HCT116 (cell line): ENCODE measurements at regions not wholly inside any gene's neighbourhood (a gene's known extent, or its start where the extent isn't known, plus 50 kb on each side); places are given as distances from the start of the nearest gene placed in this dataset.

Source experiments
- ATAC-seq: fragments of 200-7000 bp; cut with Tn5 transposase; 2 replicates; pipeline ENCODE4 v1.9.1; 2020; ENCODE audit warnings: mild to moderate bottlenecking, moderate library complexity
- BruUV-seq: library from RNA; stranded (reverse); fragments of 400-500 nt; replicated peaks from 2 replicates; lab custom pipeline; 2021; lab: Mats Ljungman, UMichigan
- CTCF ChIA-PET: fragments of 300-600 bp; sonication (Branson Sonifier 250); formaldehyde crosslinking; loops from one replicate; lab custom pipeline; 2021; ENCODE audit warnings: antibody characterized with exemption; lab: Charles Lee
- POLR2A ChIA-PET: fragments of 300-600, 350-600 bp; sonication (Branson Sonifier 250); formaldehyde crosslinking; loops from one replicate; lab custom pipeline; 2021; ENCODE audit warnings: antibody characterized with exemption; lab: Charles Lee
- RAD21 ChIA-PET, 2 experiments: fragments of 300-600 bp; sonication (Branson Sonifier 250); formaldehyde crosslinking; loops; one replicate each; lab custom pipeline; 2023; ENCODE audit warnings: low total read pairs in 2 of 2; ENCODE audit not compliant: uncharacterized antibody in 2 of 2, unreplicated experiment in 2 of 2, low non-redundant PET in 1 of 2; lab: Charles Lee
- DNase-seq: peaks from one replicate; pipeline ENCODE4 v3.0.0-alpha.2; 2010; ENCODE audit warnings: low read depth, low spot score
- H2AFZ ChIP-seq: fragments of 200-600 bp; shearing (Covaris generic), sonication (generic); 2 replicates; pipeline ENCODE4 v1.6.1; 2017; ENCODE audit warnings: low read depth, mixed run types, mixed read lengths, antibody characterized with exemption, low read length; ENCODE audit not compliant: poor library complexity, severe bottlenecking
- H3K27ac ChIP-seq: 2 replicates; pipeline ENCODE4 v1.5.1; 2012; ENCODE audit warnings: low read depth, low read length
- H3K27me3 ChIP-seq: fragments of 200-600 bp; sonication (generic); 2 replicates; pipeline ENCODE4 v1.6.1; 2016; ENCODE audit warnings: mixed run types, low read length, mixed read lengths; ENCODE audit not compliant: insufficient read depth
- H3K36me3 ChIP-seq, 2 experiments: fragments of 200-500 bp in 1 of 2; fragments of 200-600 bp in 1 of 2; sonication (Bioruptor generic) in 1 of 2; sonication (generic) in 1 of 2; 2 replicates each; pipeline versions ENCODE4 v1.5.1 to v1.6.1; 2014 to 2016; ENCODE audit warnings: low read length in 2 of 2, inconsistent platforms in 1 of 2, mixed read lengths in 1 of 2, mixed run types in 1 of 2; ENCODE audit not compliant: insufficient read depth in 2 of 2, control insufficient read depth in 1 of 2
- H3K4me1 ChIP-seq, 2 experiments: fragments of 200-600 bp in 1 of 2; sonication (generic) in 1 of 2; 2 replicates each; pipeline versions ENCODE4 v1.5.1 to v1.6.1; 2012 to 2017; ENCODE audit warnings: low read length in 2 of 2, inconsistent platforms in 1 of 2, mild to moderate bottlenecking in 1 of 2, mixed read lengths in 1 of 2, mixed run types in 1 of 2, moderate library complexity in 1 of 2; ENCODE audit not compliant: insufficient read depth in 2 of 2, control insufficient read depth in 1 of 2
- H3K4me2 ChIP-seq: fragments of 200-600 bp; sonication (generic); 2 replicates; pipeline ENCODE4 v1.6.1; 2017; ENCODE audit warnings: mixed run types, low read length, mixed read lengths
- H3K4me3 ChIP-seq, 2 experiments: fragments of 200-600 bp in 1 of 2; sonication (generic) in 1 of 2; replicated peaks in 1 of 2; 2 replicates each; pipeline ENCODE4 v1.5.1; 2011 to 2016; ENCODE audit warnings: low read length in 2 of 2, control low read depth in 1 of 2, low read depth in 1 of 2, mild to moderate bottlenecking in 1 of 2, mixed read lengths in 1 of 2, mixed run types in 1 of 2
- H3K79me2 ChIP-seq: fragments of 200-600 bp; sonication (generic); 2 replicates; pipeline ENCODE4 v1.6.1; 2017; ENCODE audit warnings: mild to moderate bottlenecking, mixed run types, low read length, moderate library complexity, mixed read lengths; ENCODE audit not compliant: insufficient read depth
- H3K9ac ChIP-seq: fragments of 200-600 bp; sonication (generic); 2 replicates; pipeline ENCODE4 v1.6.1; 2016; ENCODE audit warnings: low read length, mixed read lengths
- H3K9me2 ChIP-seq: fragments of 200-600 bp; sonication (generic), shearing (Covaris generic); 2 replicates; pipeline ENCODE4 v1.6.1; 2017; ENCODE audit warnings: mixed run types, mild to moderate bottlenecking, moderate library complexity; ENCODE audit not compliant: insufficient read depth
- H3K9me3 ChIP-seq, 2 experiments: fragments of 200-500 bp in 1 of 2; fragments of 200-600 bp in 1 of 2; sonication (Bioruptor generic) in 1 of 2; sonication (generic) in 1 of 2; 2 replicates each; pipeline ENCODE4 v1.6.1; 2014 to 2017; ENCODE audit warnings: low read length in 2 of 2, mixed read lengths in 2 of 2, inconsistent platforms in 1 of 2, low read depth in 1 of 2, mild to moderate bottlenecking in 1 of 2, mixed run types in 1 of 2, moderate library complexity in 1 of 2; ENCODE audit not compliant: control insufficient read depth in 1 of 2, insufficient read depth in 1 of 2
- H4K20me1 ChIP-seq: fragments of 200-600 bp; sonication (generic), shearing (Covaris generic); 2 replicates; pipeline ENCODE4 v1.6.1; 2017; ENCODE audit warnings: mixed run types, mild to moderate bottlenecking, moderate library complexity; ENCODE audit not compliant: insufficient read depth
- CEBPB ChIP-seq: IDR thresholded peaks from 2 replicates; pipeline ENCODE4 v1.6.1; 2012; ENCODE audit warnings: low read depth
- CTCF ChIP-seq, 3 experiments: fragments of 200-600 bp in 1 of 3; sonication (generic) in 1 of 3; IDR thresholded peaks in 2 of 3; conservative IDR thresholded peaks in 1 of 3; 2 replicates each; pipeline ENCODE4 v1.5.1; 2012 to 2017; ENCODE audit warnings: low read depth in 2 of 3, low read length in 2 of 3, antibody characterized with exemption in 1 of 3, borderline replicate concordance in 1 of 3, control low read depth in 1 of 3, mild to moderate bottlenecking in 1 of 3, mixed read lengths in 1 of 3, mixed run types in 1 of 3, moderate library complexity in 1 of 3; ENCODE audit not compliant: insufficient read depth in 1 of 3
- EGR1 ChIP-seq: IDR thresholded peaks from 2 replicates; pipeline ENCODE4 v1.6.1; 2012; ENCODE audit warnings: low read depth
- EZH2phosphoT487 ChIP-seq: fragments of 200-600 bp; IDR thresholded peaks from 2 replicates; pipeline ENCODE4 v1.6.1; 2018; ENCODE audit warnings: antibody characterized with exemption, borderline replicate concordance
- FOSL1 ChIP-seq: IDR thresholded peaks from 2 replicates; pipeline ENCODE4 v1.6.1; 2012; ENCODE audit warnings: low read depth
- POLR2A ChIP-seq: IDR thresholded peaks from 2 replicates; pipeline ENCODE4 v1.7.0; 2011; ENCODE audit warnings: borderline replicate concordance; ENCODE audit not compliant: insufficient read depth, insufficient read length; ENCODE audit errors: extremely low read depth
- POLR2AphosphoS5 ChIP-seq: IDR thresholded peaks from 2 replicates; pipeline ENCODE4 v1.6.1; 2011; ENCODE audit warnings: mild to moderate bottlenecking, low read depth, low read length, moderate library complexity
- RAD21 ChIP-seq: IDR thresholded peaks from 2 replicates; pipeline ENCODE4 v1.6.1; 2012; ENCODE audit warnings: low read depth, mild to moderate bottlenecking
- SIN3A ChIP-seq: IDR thresholded peaks from 2 replicates; pipeline ENCODE4 v1.6.1; 2012; ENCODE audit warnings: low read depth
- SP1 ChIP-seq: IDR thresholded peaks from 2 replicates; pipeline ENCODE4 v1.6.1; 2012; ENCODE audit warnings: low read depth
- SRF ChIP-seq: IDR thresholded peaks from 2 replicates; pipeline ENCODE4 v1.6.1; 2012; ENCODE audit warnings: low read depth
- TCF7L2 ChIP-seq: IDR thresholded peaks from 2 replicates; pipeline ENCODE4 v1.7.0; 2011; ENCODE audit warnings: borderline replicate concordance, inconsistent platforms; ENCODE audit not compliant: insufficient read depth, insufficient read length; ENCODE audit errors: extremely low read depth
- YY1 ChIP-seq: IDR thresholded peaks from 2 replicates; pipeline ENCODE4 v1.6.1; 2011; ENCODE audit warnings: low read length, low read depth, moderate library complexity, mild to moderate bottlenecking; ENCODE audit not compliant: insufficient replicate concordance; ENCODE audit errors: extremely low read depth
- ZFX ChIP-seq: fragments of 450-650 bp; IDR thresholded peaks from 2 replicates; pipeline ENCODE4 v1.6.1; 2017
- ZNF274 ChIP-seq: fragments of 200-500 bp; sonication (Bioruptor generic); IDR thresholded peaks from 2 replicates; pipeline ENCODE4 v1.6.1; 2014; ENCODE audit warnings: mild to moderate bottlenecking, low read depth, low read length, inconsistent platforms
- intact Hi-C: fragments of 100-400 bp; cut with micrococcal nuclease; formaldehyde crosslinking; loops from 2 replicates; pipeline ENCODE4 v1.10.0; 2022
- TF ChIP-seq, protein P1 (sequence below): IDR thresholded peaks from 2 replicates; pipeline ENCODE4 v1.6.1; 2011; ENCODE audit warnings: mild to moderate bottlenecking, low read length, moderate library complexity; ENCODE audit not compliant: insufficient replicate concordance; ENCODE audit errors: extremely low read depth
- TF ChIP-seq, protein P2 (sequence below): IDR thresholded peaks from 2 replicates; pipeline ENCODE4 v1.6.1; 2012

DNA sequence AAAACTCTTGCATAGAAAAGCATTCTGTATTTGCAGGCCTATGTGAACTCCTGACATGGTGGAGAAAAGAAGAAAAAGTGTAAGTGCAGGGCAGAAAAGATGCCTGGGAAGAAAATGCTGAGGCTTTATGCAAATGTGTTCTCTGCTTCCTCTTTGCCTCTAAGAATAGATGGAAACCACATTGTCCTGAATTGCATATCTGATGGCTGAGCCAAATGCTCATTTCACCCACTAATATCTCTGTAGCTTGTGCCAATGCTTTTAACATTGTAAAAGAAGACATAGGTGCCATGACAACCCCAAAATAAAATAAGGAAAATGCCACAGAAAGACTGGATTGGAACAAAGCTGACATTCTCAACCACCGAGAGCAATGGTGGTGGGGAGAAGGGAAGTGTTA lies 307.4 kb downstream of the GRIA2 start:
- Histone ChIP-seq H3K27ac (no peak overlapping the region), H2AFZ (no peak overlapping the region), H3K9me2 (no peaks in the 10 kb centered on the region), H3K4me2 (no peak overlapping the region), H4K20me1 (no peaks in the 10 kb centered on the region), H3K4me1 (no peaks in the 10 kb centered on the region), H3K36me3 (no peaks in the 10 kb centered on the region), H3K4me3 (no peak overlapping the region), H3K9ac (no peak overlapping the region), H3K9me3 (no peaks in the 10 kb centered on the region), H3K79me2 (no peaks in the 10 kb centered on the region)
- ATAC-seq (no peak), DNase-seq (no peak)
- ChIA-PET RAD21 (no interaction called here), CTCF (no interaction called here), POLR2A (no interaction called here)
- no TSS peak for BruUV-seq
- no peak for TF ChIP-seq SIN3A
- no peak for TF ChIP-seq CTCF (IDR thresholded peaks at IDR 0.05 in 2 of 3, conservative IDR thresholded peaks at IDR 0.05 in 1 of 3; ENCODE audit: borderline replicate concordance in 1 of 3, insufficient read depth in 1 of 3, low read depth in 2 of 3, low read length in 2 of 3)
- TF ChIP-seq ZNF274 = no peak
- TF ChIP-seq, protein P1, sequence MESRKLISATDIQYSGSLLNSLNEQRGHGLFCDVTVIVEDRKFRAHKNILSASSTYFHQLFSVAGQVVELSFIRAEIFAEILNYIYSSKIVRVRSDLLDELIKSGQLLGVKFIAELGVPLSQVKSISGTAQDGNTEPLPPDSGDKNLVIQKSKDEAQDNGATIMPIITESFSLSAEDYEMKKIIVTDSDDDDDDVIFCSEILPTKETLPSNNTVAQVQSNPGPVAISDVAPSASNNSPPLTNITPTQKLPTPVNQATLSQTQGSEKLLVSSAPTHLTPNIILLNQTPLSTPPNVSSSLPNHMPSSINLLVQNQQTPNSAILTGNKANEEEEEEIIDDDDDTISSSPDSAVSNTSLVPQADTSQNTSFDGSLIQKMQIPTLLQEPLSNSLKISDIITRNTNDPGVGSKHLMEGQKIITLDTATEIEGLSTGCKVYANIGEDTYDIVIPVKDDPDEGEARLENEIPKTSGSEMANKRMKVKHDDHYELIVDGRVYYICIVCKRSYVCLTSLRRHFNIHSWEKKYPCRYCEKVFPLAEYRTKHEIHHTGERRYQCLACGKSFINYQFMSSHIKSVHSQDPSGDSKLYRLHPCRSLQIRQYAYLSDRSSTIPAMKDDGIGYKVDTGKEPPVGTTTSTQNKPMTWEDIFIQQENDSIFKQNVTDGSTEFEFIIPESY = no peak
- no peak for TF ChIP-seq SP1
- no peak for TF ChIP-seq EZH2phosphoT487
- TF ChIP-seq SRF = no peak
- TF ChIP-seq POLR2A = no peak
- no peak for TF ChIP-seq ZFX
- no peak for TF ChIP-seq TCF7L2
- TF ChIP-seq FOSL1 = no peak
- no peak for TF ChIP-seq YY1
- TF ChIP-seq POLR2AphosphoS5 = no peak
- TF ChIP-seq EGR1 = no peak
- TF ChIP-seq CEBPB = no peak
- no peak for TF ChIP-seq RAD21
- TF ChIP-seq, protein P2, sequence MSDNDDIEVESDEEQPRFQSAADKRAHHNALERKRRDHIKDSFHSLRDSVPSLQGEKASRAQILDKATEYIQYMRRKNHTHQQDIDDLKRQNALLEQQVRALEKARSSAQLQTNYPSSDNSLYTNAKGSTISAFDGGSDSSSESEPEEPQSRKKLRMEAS = no peak
- TF ChIP-seq, all 23 proteins: peak for 0
- H3K27me3 ChIP-seq = no peaks in the 10 kb centered on the region
- intact Hi-C loops = no loop called here
